B cell (primary cell): ENCODE measurements at regions not wholly inside any gene's neighbourhood (a gene's known extent, or its start where the extent isn't known, plus 50 kb on each side); places are given as distances from the start of the nearest gene placed in this dataset.

Source experiments
- EZH2 ChIP-seq: IDR thresholded peaks from 2 replicates; pipeline ENCODE4 v1.6.1; 2012; ENCODE audit warnings: borderline replicate concordance, low read depth, mild to moderate bottlenecking, moderate library complexity, low read length; ENCODE audit not compliant: insufficient read depth, poor library complexity, severe bottlenecking
- TF ChIP-seq, protein P1 (sequence below): fragments of 200-600 bp; IDR thresholded peaks from one replicate; pipeline ENCODE4 v1.8.0; 2022; ENCODE audit warnings: antibody characterized with exemption, mild to moderate bottlenecking

DNA sequence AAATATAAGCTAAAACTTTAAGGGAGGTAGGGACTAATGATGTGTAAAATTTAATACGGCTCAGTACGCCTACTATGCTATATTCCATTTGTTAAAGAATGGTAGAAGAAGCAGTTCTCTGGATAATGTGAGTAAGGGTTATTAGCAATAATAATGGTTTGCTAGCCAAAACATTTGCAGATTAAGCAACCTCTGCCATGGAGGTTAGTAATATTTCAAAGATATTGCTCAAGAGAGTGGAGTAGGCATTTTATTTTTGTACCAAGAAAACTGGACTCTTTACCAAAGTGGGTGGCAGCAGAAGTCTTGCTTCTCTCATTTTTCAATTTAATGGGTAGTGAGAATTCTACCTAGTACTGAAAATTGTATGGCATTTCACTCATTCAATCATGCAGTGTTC lies 158.9 kb upstream of the TMEM106B start:
- TF ChIP-seq, protein P1, sequence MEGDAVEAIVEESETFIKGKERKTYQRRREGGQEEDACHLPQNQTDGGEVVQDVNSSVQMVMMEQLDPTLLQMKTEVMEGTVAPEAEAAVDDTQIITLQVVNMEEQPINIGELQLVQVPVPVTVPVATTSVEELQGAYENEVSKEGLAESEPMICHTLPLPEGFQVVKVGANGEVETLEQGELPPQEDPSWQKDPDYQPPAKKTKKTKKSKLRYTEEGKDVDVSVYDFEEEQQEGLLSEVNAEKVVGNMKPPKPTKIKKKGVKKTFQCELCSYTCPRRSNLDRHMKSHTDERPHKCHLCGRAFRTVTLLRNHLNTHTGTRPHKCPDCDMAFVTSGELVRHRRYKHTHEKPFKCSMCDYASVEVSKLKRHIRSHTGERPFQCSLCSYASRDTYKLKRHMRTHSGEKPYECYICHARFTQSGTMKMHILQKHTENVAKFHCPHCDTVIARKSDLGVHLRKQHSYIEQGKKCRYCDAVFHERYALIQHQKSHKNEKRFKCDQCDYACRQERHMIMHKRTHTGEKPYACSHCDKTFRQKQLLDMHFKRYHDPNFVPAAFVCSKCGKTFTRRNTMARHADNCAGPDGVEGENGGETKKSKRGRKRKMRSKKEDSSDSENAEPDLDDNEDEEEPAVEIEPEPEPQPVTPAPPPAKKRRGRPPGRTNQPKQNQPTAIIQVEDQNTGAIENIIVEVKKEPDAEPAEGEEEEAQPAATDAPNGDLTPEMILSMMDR: no peak
- no peak for TF ChIP-seq EZH2
